ENCODE measurements at regions not wholly inside any gene's neighbourhood (a gene's known extent, or its start where the extent isn't known, plus 50 kb on each side); places are given as distances from the start of the nearest gene placed in this dataset.

- TF ChIP-seq, protein P1, sequence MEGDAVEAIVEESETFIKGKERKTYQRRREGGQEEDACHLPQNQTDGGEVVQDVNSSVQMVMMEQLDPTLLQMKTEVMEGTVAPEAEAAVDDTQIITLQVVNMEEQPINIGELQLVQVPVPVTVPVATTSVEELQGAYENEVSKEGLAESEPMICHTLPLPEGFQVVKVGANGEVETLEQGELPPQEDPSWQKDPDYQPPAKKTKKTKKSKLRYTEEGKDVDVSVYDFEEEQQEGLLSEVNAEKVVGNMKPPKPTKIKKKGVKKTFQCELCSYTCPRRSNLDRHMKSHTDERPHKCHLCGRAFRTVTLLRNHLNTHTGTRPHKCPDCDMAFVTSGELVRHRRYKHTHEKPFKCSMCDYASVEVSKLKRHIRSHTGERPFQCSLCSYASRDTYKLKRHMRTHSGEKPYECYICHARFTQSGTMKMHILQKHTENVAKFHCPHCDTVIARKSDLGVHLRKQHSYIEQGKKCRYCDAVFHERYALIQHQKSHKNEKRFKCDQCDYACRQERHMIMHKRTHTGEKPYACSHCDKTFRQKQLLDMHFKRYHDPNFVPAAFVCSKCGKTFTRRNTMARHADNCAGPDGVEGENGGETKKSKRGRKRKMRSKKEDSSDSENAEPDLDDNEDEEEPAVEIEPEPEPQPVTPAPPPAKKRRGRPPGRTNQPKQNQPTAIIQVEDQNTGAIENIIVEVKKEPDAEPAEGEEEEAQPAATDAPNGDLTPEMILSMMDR (IDR thresholded peaks at IDR 0.05; ENCODE audit: insufficient read depth, low read length, poor library complexity, severe bottlenecking), result no peak
- TF ChIP-seq EZH2phosphoT487 (conservative IDR thresholded peaks at IDR 0.05; ENCODE audit: low read length), result no peak
Measured at GRCh38 chr4:66766557-66766956, 778.7 kb downstream of the CENPC start.

Data from SU-DHL-6 (cell line).